H9 (cell line): ENCODE measurements at regions not wholly inside any gene's neighbourhood (a gene's known extent, or its start where the extent isn't known, plus 50 kb on each side); places are given as distances from the start of the nearest gene placed in this dataset.

Experiments used
- DNase-seq: peaks from one replicate; pipeline ENCODE4 v3.0.0-alpha.2; 2017
- H2AFZ ChIP-seq: one replicate; pipeline ENCODE4 v1.6.1; 2013; ENCODE audit warnings: mild to moderate bottlenecking, low read length, control low read depth, moderate library complexity
- H2AK5ac ChIP-seq: 2 replicates; pipeline ENCODE4 v1.6.1; 2013; ENCODE audit warnings: low read length, control low read depth, mixed read lengths; ENCODE audit not compliant: insufficient read length
- H2BK120ac ChIP-seq: one replicate; pipeline ENCODE4 v1.6.1; 2013; ENCODE audit warnings: low read depth, mild to moderate bottlenecking, low read length, control low read depth, inconsistent platforms; ENCODE audit not compliant: poor library complexity, severe bottlenecking
- H2BK12ac ChIP-seq: 2 replicates; pipeline ENCODE4 v1.6.1; 2013; ENCODE audit warnings: low read length, control low read depth, mixed read lengths, low read depth; ENCODE audit not compliant: insufficient read length
- H2BK15ac ChIP-seq: 2 replicates; pipeline ENCODE4 v1.6.1; 2013; ENCODE audit warnings: low read depth, low read length, control low read depth
- H2BK20ac ChIP-seq: one replicate; pipeline ENCODE4 v1.6.1; 2013; ENCODE audit warnings: low read depth, mild to moderate bottlenecking, low read length, control low read depth, inconsistent platforms; ENCODE audit not compliant: poor library complexity, severe bottlenecking
- H2BK5ac ChIP-seq: 2 replicates; pipeline ENCODE4 v1.6.1; 2013; ENCODE audit warnings: low read length, control low read depth, mixed read lengths; ENCODE audit not compliant: insufficient read length
- H3K14ac ChIP-seq: 2 replicates; pipeline ENCODE4 v1.6.1; 2013; ENCODE audit warnings: low read length, control low read depth; ENCODE audit not compliant: insufficient read depth
- H3K18ac ChIP-seq: 2 replicates; pipeline ENCODE4 v1.6.1; 2013; ENCODE audit warnings: low read depth, mild to moderate bottlenecking, mixed read lengths, low read length, control low read depth; ENCODE audit not compliant: insufficient read length
- H3K23ac ChIP-seq: 2 replicates; pipeline ENCODE4 v1.6.1; 2013; ENCODE audit warnings: low read length, control low read depth, mixed read lengths, low read depth; ENCODE audit not compliant: insufficient read length
- H3K23me2 ChIP-seq: 2 replicates; pipeline ENCODE4 v1.6.1; 2013; ENCODE audit warnings: low read depth, mild to moderate bottlenecking, mixed read lengths, low read length, control low read depth; ENCODE audit not compliant: insufficient read length, poor library complexity, severe bottlenecking
- H3K27ac ChIP-seq: 2 replicates; pipeline ENCODE4 v1.5.1; 2013; ENCODE audit warnings: low read length, control low read depth, mixed read lengths, low read depth; ENCODE audit not compliant: insufficient read length
- H3K27me3 ChIP-seq: 2 replicates; pipeline ENCODE4 v1.6.1; 2013; ENCODE audit warnings: low read length, control low read depth, inconsistent platforms; ENCODE audit not compliant: insufficient read depth
- H3K4ac ChIP-seq: 2 replicates; pipeline ENCODE4 v1.6.1; 2013; ENCODE audit warnings: low read depth, mild to moderate bottlenecking, control low read depth, inconsistent platforms, low read length, moderate library complexity
- H3K4me1 ChIP-seq: 2 replicates; pipeline ENCODE4 v1.6.1; 2013; ENCODE audit warnings: low read length, control low read depth, inconsistent platforms; ENCODE audit not compliant: insufficient read depth
- H3K4me2 ChIP-seq: 2 replicates; pipeline ENCODE4 v1.6.1; 2013; ENCODE audit warnings: low read length, control low read depth, mixed read lengths; ENCODE audit not compliant: insufficient read length, insufficient read depth
- H3K56ac ChIP-seq: 2 replicates; pipeline ENCODE4 v1.6.1; 2013; ENCODE audit warnings: low read depth, mild to moderate bottlenecking, mixed read lengths, low read length, control low read depth; ENCODE audit not compliant: insufficient read length
- H3K79me1 ChIP-seq: 2 replicates; pipeline ENCODE4 v1.6.1; 2013; ENCODE audit warnings: low read depth, mild to moderate bottlenecking, moderate library complexity, low read length, control low read depth, inconsistent platforms; ENCODE audit not compliant: insufficient read depth, poor library complexity, severe bottlenecking
- H3K79me2 ChIP-seq: 2 replicates; pipeline ENCODE4 v1.6.1; 2013; ENCODE audit warnings: low read length, control low read depth, inconsistent platforms; ENCODE audit not compliant: insufficient read depth
- H3K9ac ChIP-seq: 2 replicates; pipeline ENCODE4 v1.6.1; 2013; ENCODE audit warnings: low read length, control low read depth, mixed read lengths; ENCODE audit not compliant: insufficient read length; ENCODE audit errors: extremely low read depth
- H3K9me3 ChIP-seq: one replicate; pipeline ENCODE4 v1.6.1; 2013; ENCODE audit warnings: low read depth, low read length, inconsistent platforms; ENCODE audit not compliant: control insufficient read depth
- H3T11ph ChIP-seq: one replicate; pipeline ENCODE4 v1.6.1; 2013; ENCODE audit warnings: mild to moderate bottlenecking, low read length, control low read depth, inconsistent platforms
- H4K20me1 ChIP-seq: one replicate; pipeline ENCODE4 v1.6.1; 2013; ENCODE audit not compliant: control insufficient read depth, insufficient read length, insufficient read depth
- H4K5ac ChIP-seq: 2 replicates; pipeline ENCODE4 v1.6.1; 2013; ENCODE audit warnings: low read depth, mild to moderate bottlenecking, mixed read lengths, low read length, control low read depth; ENCODE audit not compliant: insufficient read length
- H4K8ac ChIP-seq: replicated peaks from 2 replicates; pipeline ENCODE4 v1.6.1; 2013; ENCODE audit warnings: low read length, control low read depth, mixed read lengths, low read depth; ENCODE audit not compliant: insufficient read length
- H4K91ac ChIP-seq: 2 replicates; pipeline ENCODE4 v1.6.1; 2013; ENCODE audit warnings: low read depth, mild to moderate bottlenecking, moderate library complexity, mixed read lengths, low read length, control low read depth; ENCODE audit not compliant: insufficient read length
- H3K27ac Mint-ChIP-seq, 3 experiments: 2 replicates in 2 of 3; 3 replicates in 1 of 3; pipeline ENCODE4 v1.8.0; 2020 to 2021; ENCODE audit warnings: mixed read lengths in 3 of 3, mild to moderate bottlenecking in 1 of 3, moderate library complexity in 1 of 3
- H3K27me3 Mint-ChIP-seq: 2 replicates; pipeline ENCODE4 v1.8.0; 2021; ENCODE audit warnings: low read depth, mild to moderate bottlenecking, moderate library complexity, mixed read lengths
- H3K36me3 Mint-ChIP-seq, 3 experiments: 2 replicates in 2 of 3; 3 replicates in 1 of 3; pipeline ENCODE4 v1.8.0; 2020 to 2021; ENCODE audit warnings: low read depth in 3 of 3, mixed read lengths in 3 of 3; ENCODE audit not compliant: insufficient read depth in 1 of 3
- H3K4me1 Mint-ChIP-seq, 2 experiments: 2 replicates each; pipeline ENCODE4 v1.8.0; 2020; ENCODE audit warnings: mixed read lengths in 2 of 2
- H3K4me3 Mint-ChIP-seq, 2 experiments: 2 replicates in 1 of 2; 3 replicates in 1 of 2; pipeline ENCODE4 v1.8.0; 2020 to 2021; ENCODE audit warnings: mild to moderate bottlenecking in 2 of 2, mixed read lengths in 2 of 2, moderate library complexity in 1 of 2
- H3K9me3 Mint-ChIP-seq, 2 experiments: 2 replicates in 1 of 2; 3 replicates in 1 of 2; pipeline ENCODE4 v1.8.0; 2020; ENCODE audit warnings: mild to moderate bottlenecking in 2 of 2, mixed read lengths in 2 of 2, moderate library complexity in 1 of 2
- CTCF ChIP-seq: fragments of 200-600 bp; sonication (generic); conservative IDR thresholded peaks from 3 replicates; pipeline ENCODE4 v1.8.0; 2021; ENCODE audit warnings: antibody characterized with exemption, mild to moderate bottlenecking
- WGBS: extraction: QIAGEN DNeasy Blood & Tissue Kit; methylation state at CpG from one replicate; pipeline ENCODE4 v1.1.7; 2013; ENCODE audit warnings: missing lambda C conversion rate, low lambda C conversion rate, mixed read lengths; ENCODE audit not compliant: insufficient read length; ENCODE audit errors: extremely low coverage; 5-methylcytosine and 5-hydroxymethylcytosine counted together

- Mint-ChIP-seq H3K4me1 (no peaks in the 10 kb centered on the region), H3K9me3 (peaks cover 0 to 18% of the 10 kb centered on the region in 2 experiments; a peak in 4 of 5 replicates), H3K27me3 (peaks cover 1% of the 10 kb centered on the region; the same call in 1 of the 2 replicates), H3K27ac (0 out of 7 replicates have a peak overlapping the region, but pooled peaks of 1 of the 3 experiments have one; percentile 27), H3K4me3 (no peak overlapping the region), H3K36me3 (peaks cover 2 to 19% (median 8%) of the 10 kb centered on the region in 3 experiments; a peak in 6 of 7 replicates)
- no peak overlapping the region for H3K56ac ChIP-seq
- H3K18ac ChIP-seq: no peak overlapping the region
- H3K27ac ChIP-seq: no peak overlapping the region
- no peaks in the 10 kb centered on the region for H3K4me1 ChIP-seq
- no CpG with 5 or more reads among the region's 12 CpGs for WGBS
- H2AFZ ChIP-seq: no peak overlapping the region
- H4K5ac ChIP-seq: no peak overlapping the region
- H3K4me2 ChIP-seq: no peak overlapping the region
- no peaks in the 10 kb centered on the region for H3K79me2 ChIP-seq
- H4K91ac ChIP-seq: no peak overlapping the region
- no peak overlapping the region for H2BK5ac ChIP-seq
- H3K23ac ChIP-seq: no peak overlapping the region
- H4K8ac ChIP-seq: no peak overlapping the region
- peak; percentile 50 for DNase-seq
- no peaks in the 10 kb centered on the region for H3K9me3 ChIP-seq
- H2BK15ac ChIP-seq: no peak overlapping the region
- no peak overlapping the region for H3T11ph ChIP-seq
- peak; percentile 80 for TF ChIP-seq CTCF
- H3K27me3 ChIP-seq: no peaks in the 10 kb centered on the region
- H2BK20ac ChIP-seq: no peak overlapping the region
- H3K23me2 ChIP-seq: no peaks in the 10 kb centered on the region
- H3K14ac ChIP-seq: no peak overlapping the region
- no peak overlapping the region for H2AK5ac ChIP-seq
- no peaks in the 10 kb centered on the region for H4K20me1 ChIP-seq
- no peak overlapping the region for H2BK12ac ChIP-seq
- H3K9ac ChIP-seq: no peak overlapping the region
- H3K79me1 ChIP-seq: no peaks in the 10 kb centered on the region
- H3K4ac ChIP-seq: no peak overlapping the region
- H2BK120ac ChIP-seq: no peak overlapping the region
Observed at GRCh38 chr5:120817044-120817985, 353.2 kb downstream of the PRR16 start.
